ENCODE measurements at regions not wholly inside any gene's neighbourhood (a gene's known extent, or its start where the extent isn't known, plus 50 kb on each side); places are given as distances from the start of the nearest gene placed in this dataset.

DNA sequence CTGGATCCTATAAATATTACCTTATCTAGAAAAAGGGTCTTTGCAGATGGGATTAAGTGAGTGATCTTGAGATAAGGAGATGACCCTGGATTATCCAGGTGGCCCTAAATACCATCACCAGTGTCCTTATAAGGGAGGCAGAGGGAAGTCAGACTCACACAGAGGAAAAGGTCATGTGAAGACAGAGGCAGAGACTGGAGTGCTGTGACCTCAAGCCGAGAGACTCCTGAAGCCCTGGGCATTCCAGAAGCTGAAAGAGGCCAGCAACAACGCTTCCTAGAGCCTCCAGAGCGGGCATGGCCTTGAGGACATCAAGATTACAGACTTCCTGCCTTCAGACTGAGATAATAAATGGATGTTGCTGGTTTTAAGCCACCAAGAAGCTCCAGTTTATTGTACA is 118.8 kb downstream of the ATPSCKMT start:
- TF ChIP-seq POLR2A (IDR thresholded peaks at IDR 0.05) (no peak), EP300 (IDR thresholded peaks at IDR 0.05) (no peak)
- TF ChIP-seq, protein P1, sequence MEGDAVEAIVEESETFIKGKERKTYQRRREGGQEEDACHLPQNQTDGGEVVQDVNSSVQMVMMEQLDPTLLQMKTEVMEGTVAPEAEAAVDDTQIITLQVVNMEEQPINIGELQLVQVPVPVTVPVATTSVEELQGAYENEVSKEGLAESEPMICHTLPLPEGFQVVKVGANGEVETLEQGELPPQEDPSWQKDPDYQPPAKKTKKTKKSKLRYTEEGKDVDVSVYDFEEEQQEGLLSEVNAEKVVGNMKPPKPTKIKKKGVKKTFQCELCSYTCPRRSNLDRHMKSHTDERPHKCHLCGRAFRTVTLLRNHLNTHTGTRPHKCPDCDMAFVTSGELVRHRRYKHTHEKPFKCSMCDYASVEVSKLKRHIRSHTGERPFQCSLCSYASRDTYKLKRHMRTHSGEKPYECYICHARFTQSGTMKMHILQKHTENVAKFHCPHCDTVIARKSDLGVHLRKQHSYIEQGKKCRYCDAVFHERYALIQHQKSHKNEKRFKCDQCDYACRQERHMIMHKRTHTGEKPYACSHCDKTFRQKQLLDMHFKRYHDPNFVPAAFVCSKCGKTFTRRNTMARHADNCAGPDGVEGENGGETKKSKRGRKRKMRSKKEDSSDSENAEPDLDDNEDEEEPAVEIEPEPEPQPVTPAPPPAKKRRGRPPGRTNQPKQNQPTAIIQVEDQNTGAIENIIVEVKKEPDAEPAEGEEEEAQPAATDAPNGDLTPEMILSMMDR (IDR thresholded peaks at IDR 0.05), result no peak
